Breast epithelium (tissue), 3 donors: ENCODE measurements at regions not wholly inside any gene's neighbourhood (a gene's known extent, or its start where the extent isn't known, plus 50 kb on each side); places are given as distances from the start of the nearest gene placed in this dataset.

ENCODE experiments used
- CTCF ChIP-seq, 3 donors: fragments of 450-650 bp; IDR thresholded peaks; one replicate each; pipeline ENCODE4 v1.5.1; 2016 to 2017; ENCODE audit warnings: antibody characterized with exemption in 3 of 3, mild to moderate bottlenecking in 3 of 3, moderate library complexity in 3 of 3
- POLR2A ChIP-seq: fragments of 450-650 bp; IDR thresholded peaks from one replicate; pipeline ENCODE4 v1.6.1; 2016; ENCODE audit warnings: antibody characterized with exemption, mild to moderate bottlenecking, moderate library complexity

DNA sequence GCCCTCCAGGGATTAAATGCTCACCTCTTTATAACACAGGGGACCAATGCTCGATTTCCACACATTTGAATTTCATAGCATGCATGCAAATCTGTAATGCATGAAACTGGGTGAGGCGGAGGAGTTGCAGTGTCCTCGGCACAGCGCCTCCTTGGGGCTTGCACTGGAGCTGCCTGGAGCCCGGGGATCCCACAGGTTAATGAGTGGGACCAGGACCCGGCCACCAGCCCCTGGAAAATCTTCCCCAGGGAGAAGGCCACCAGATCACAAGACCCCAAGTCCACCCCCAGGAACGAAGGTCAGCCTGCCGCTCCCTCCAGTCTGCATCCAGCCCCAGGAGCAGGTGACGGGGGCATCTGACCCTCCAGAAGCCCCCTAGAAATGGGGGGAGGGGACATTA, 119.1 kb downstream of the MN1 start:
- TF ChIP-seq CTCF (IDR thresholded peaks at IDR 0.05) = no peak
- no peak for TF ChIP-seq POLR2A
